ENCODE measurements at regions not wholly inside any gene's neighbourhood (a gene's known extent, or its start where the extent isn't known, plus 50 kb on each side); places are given as distances from the start of the nearest gene placed in this dataset.

- Histone ChIP-seq H3K9me2 (no peaks in the 10 kb centered on the region), H3K79me2 (ENCODE audit: insufficient read depth) (no peaks in the 10 kb centered on the region), H2AFZ (ENCODE audit: low read depth) (no peak overlapping the region), H3K27ac (ENCODE audit: low read depth in 2 of 2, low read length in 1 of 2) (no peak overlapping the region), H3K4me2 (no peak overlapping the region), H4K20me1 (ENCODE audit: insufficient read depth) (no peaks in the 10 kb centered on the region), H3K36me3 (replicated peaks in 1 of 2; ENCODE audit: control insufficient read depth in 1 of 2, insufficient read depth in 2 of 2, low read length in 1 of 2) (no peaks in the 10 kb centered on the region), H3F3A (replicated peaks; ENCODE audit: insufficient read depth) (no peaks in the 10 kb centered on the region), H3K4me1 (ENCODE audit: control insufficient read depth in 1 of 2, insufficient read depth in 2 of 2, low read depth in 1 of 2, low read length in 1 of 2) (no peaks in the 10 kb centered on the region), H3K4me3 (ENCODE audit: low read depth in 2 of 2, low read length in 1 of 2) (no peak overlapping the region), H3K9ac (no peak overlapping the region), H3K27me3 (ENCODE audit: insufficient read depth) (no peaks in the 10 kb centered on the region), H3K9me3 (no peaks in the 10 kb centered on the region)
- no peak for DNase-seq
- POLR2A ChIA-PET = no interaction called here
- CTCF ChIA-PET = no interaction called here
- WGBS (ENCODE audit: low lambda C conversion rate) = 6% methylated on average over 2 of the region's 2 CpGs
- TF ChIP-seq RFX5 (IDR thresholded peaks at IDR 0.05; ENCODE audit: low read length) = no peak
- TF ChIP-seq EZH2phosphoT487 (IDR thresholded peaks at IDR 0.05; ENCODE audit: borderline replicate concordance, low read depth) = no peak
- TF ChIP-seq, protein P1, sequence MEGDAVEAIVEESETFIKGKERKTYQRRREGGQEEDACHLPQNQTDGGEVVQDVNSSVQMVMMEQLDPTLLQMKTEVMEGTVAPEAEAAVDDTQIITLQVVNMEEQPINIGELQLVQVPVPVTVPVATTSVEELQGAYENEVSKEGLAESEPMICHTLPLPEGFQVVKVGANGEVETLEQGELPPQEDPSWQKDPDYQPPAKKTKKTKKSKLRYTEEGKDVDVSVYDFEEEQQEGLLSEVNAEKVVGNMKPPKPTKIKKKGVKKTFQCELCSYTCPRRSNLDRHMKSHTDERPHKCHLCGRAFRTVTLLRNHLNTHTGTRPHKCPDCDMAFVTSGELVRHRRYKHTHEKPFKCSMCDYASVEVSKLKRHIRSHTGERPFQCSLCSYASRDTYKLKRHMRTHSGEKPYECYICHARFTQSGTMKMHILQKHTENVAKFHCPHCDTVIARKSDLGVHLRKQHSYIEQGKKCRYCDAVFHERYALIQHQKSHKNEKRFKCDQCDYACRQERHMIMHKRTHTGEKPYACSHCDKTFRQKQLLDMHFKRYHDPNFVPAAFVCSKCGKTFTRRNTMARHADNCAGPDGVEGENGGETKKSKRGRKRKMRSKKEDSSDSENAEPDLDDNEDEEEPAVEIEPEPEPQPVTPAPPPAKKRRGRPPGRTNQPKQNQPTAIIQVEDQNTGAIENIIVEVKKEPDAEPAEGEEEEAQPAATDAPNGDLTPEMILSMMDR (IDR thresholded peaks at IDR 0.05) = no peak
- TF ChIP-seq CHD2 (IDR thresholded peaks at IDR 0.05; ENCODE audit: low read length, partially characterized antibody) = no peak
- no peak for TF ChIP-seq USF2 (IDR thresholded peaks at IDR 0.05; ENCODE audit: borderline replicate concordance, low read depth, low read length)
- TF ChIP-seq TEAD4 (IDR thresholded peaks at IDR 0.05; ENCODE audit: borderline replicate concordance, insufficient read depth) = no peak
- TF ChIP-seq REST (IDR thresholded peaks at IDR 0.05; ENCODE audit: low read depth, low read length) = no peak
- no peak for TF ChIP-seq SIN3A (IDR thresholded peaks at IDR 0.05; ENCODE audit: borderline replicate concordance, low read depth, low read length)
- no peak for TF ChIP-seq MEF2A (IDR thresholded peaks at IDR 0.05; ENCODE audit: borderline replicate concordance, low read depth)
- TF ChIP-seq GATA2 (CRISPR knock-in tag; IDR thresholded peaks at IDR 0.05) = no peak
Measured at GRCh38 chr14:30015489-30015888, 87.8 kb upstream of the PRKD1 start.

GRCh38 chr14:30016002-30016401 lies 88.4 kb upstream of the PRKD1 start:
- H3K4me2 ChIP-seq = no peak overlapping the region
- no peaks in the 10 kb centered on the region for H3K27me3 ChIP-seq (ENCODE audit: insufficient read depth)
- H3K9me2 ChIP-seq = no peaks in the 10 kb centered on the region
- no peaks in the 10 kb centered on the region for H3K79me2 ChIP-seq (ENCODE audit: insufficient read depth)
- no peaks in the 10 kb centered on the region for H3K36me3 ChIP-seq (replicated peaks in 1 of 2; ENCODE audit: control insufficient read depth in 1 of 2, insufficient read depth in 2 of 2, low read length in 1 of 2)
- WGBS (ENCODE audit: low lambda C conversion rate) = 12% methylated on average over 1 of the region's 1 CpG
- no peak overlapping the region for H3K9ac ChIP-seq
- no peak overlapping the region for H2AFZ ChIP-seq (ENCODE audit: low read depth)
- H4K20me1 ChIP-seq (ENCODE audit: insufficient read depth) = no peaks in the 10 kb centered on the region
- ChIA-PET CTCF (no interaction called here), POLR2A (no interaction called here)
- H3K4me3 ChIP-seq (ENCODE audit: low read depth in 2 of 2, low read length in 1 of 2) = no peak overlapping the region
- H3K27ac ChIP-seq (ENCODE audit: low read depth in 2 of 2, low read length in 1 of 2) = no peak overlapping the region
- no peaks in the 10 kb centered on the region for H3K9me3 ChIP-seq
- H3F3A ChIP-seq (replicated peaks; ENCODE audit: insufficient read depth) = no peaks in the 10 kb centered on the region
- H3K4me1 ChIP-seq (ENCODE audit: control insufficient read depth in 1 of 2, insufficient read depth in 2 of 2, low read depth in 1 of 2, low read length in 1 of 2) = no peaks in the 10 kb centered on the region
- no peak for DNase-seq
- TF ChIP-seq, protein P2, sequence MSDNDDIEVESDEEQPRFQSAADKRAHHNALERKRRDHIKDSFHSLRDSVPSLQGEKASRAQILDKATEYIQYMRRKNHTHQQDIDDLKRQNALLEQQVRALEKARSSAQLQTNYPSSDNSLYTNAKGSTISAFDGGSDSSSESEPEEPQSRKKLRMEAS (IDR thresholded peaks at IDR 0.05; ENCODE audit: low read depth) = no peak
- TF ChIP-seq RFX5 (IDR thresholded peaks at IDR 0.05; ENCODE audit: low read length) (no peak), EP300 (IDR thresholded peaks at IDR 0.05; ENCODE audit: borderline replicate concordance in 1 of 2, low read depth in 1 of 2, low read length in 1 of 2) (no peak), SMC3 (IDR thresholded peaks at IDR 0.05; ENCODE audit: low read depth, low read length) (no peak), PBX3 (IDR thresholded peaks at IDR 0.05) (no peak), CHD2 (IDR thresholded peaks at IDR 0.05; ENCODE audit: low read length, partially characterized antibody) (no peak), YY1 (IDR thresholded peaks at IDR 0.05; ENCODE audit: low read depth) (no peak), RAD21 (IDR thresholded peaks at IDR 0.05; ENCODE audit: low read length) (no peak), EZH2phosphoT487 (IDR thresholded peaks at IDR 0.05; ENCODE audit: borderline replicate concordance, low read depth) (no peak), NRF1 (IDR thresholded peaks at IDR 0.05; ENCODE audit: low read depth, low read length) (no peak), GATA2 (CRISPR knock-in tag; IDR thresholded peaks at IDR 0.05) (no peak), POLR2AphosphoS5 (IDR thresholded peaks at IDR 0.05; ENCODE audit: low read depth, low read length) (no peak), FOXM1 (IDR thresholded peaks at IDR 0.05; ENCODE audit: low read depth) (no peak), ELF1 (IDR thresholded peaks at IDR 0.05) (no peak), RCOR1 (IDR thresholded peaks at IDR 0.05; ENCODE audit: low read length) (no peak), FOXJ3 (CRISPR knock-in tag; IDR thresholded peaks at IDR 0.05) (no peak), TEAD4 (IDR thresholded peaks at IDR 0.05; ENCODE audit: borderline replicate concordance, insufficient read depth) (no peak)

Measured in SK-N-SH (cell line).